SU-DHL-6 (cell line): ENCODE measurements at regions not wholly inside any gene's neighbourhood (a gene's known extent, or its start where the extent isn't known, plus 50 kb on each side); places are given as distances from the start of the nearest gene placed in this dataset.

ENCODE experiments used
- H2AFZ ChIP-seq: fragments of 200-600 bp; sonication (generic); 2 replicates; pipeline ENCODE4 v1.6.1; 2014; ENCODE audit warnings: low read depth, mild to moderate bottlenecking, moderate library complexity, mixed read lengths, antibody characterized with exemption, low read length; ENCODE audit not compliant: severe bottlenecking
- H3F3A ChIP-seq: fragments of 200-600 bp; shearing (Covaris generic); 2 replicates; pipeline ENCODE4 v1.6.0; 2016; ENCODE audit warnings: antibody characterized with exemption, mild to moderate bottlenecking; ENCODE audit not compliant: insufficient read depth
- H3K27ac ChIP-seq: fragments of 200-600 bp; sonication (generic); 2 replicates; pipeline ENCODE4 v1.5.1; 2016; ENCODE audit warnings: low read depth, mild to moderate bottlenecking, low read length, moderate library complexity, mixed read lengths
- H3K27me3 ChIP-seq: fragments of 200-600 bp; sonication (generic), shearing (Covaris generic); 2 replicates; pipeline ENCODE4 v1.6.0; 2014; ENCODE audit warnings: mild to moderate bottlenecking, low read length
- H3K36me3 ChIP-seq: fragments of 200-600 bp; sonication (generic); 2 replicates; pipeline ENCODE4 v1.6.1; 2014; ENCODE audit warnings: mild to moderate bottlenecking, low read length, mixed read lengths
- H3K4me2 ChIP-seq: fragments of 300-600, 200-600 bp; shearing (Covaris generic), sonication (generic); 2 replicates; pipeline ENCODE4 v1.6.0; 2014; ENCODE audit warnings: low read length, low read depth, mild to moderate bottlenecking; ENCODE audit not compliant: poor library complexity, severe bottlenecking
- H3K4me3 ChIP-seq: fragments of 200-600 bp; sonication (generic); 2 replicates; pipeline ENCODE4 v1.5.1; 2014; ENCODE audit warnings: antibody characterized with exemption, low read length, mild to moderate bottlenecking, mixed read lengths; ENCODE audit not compliant: insufficient read depth, poor library complexity, severe bottlenecking
- H3K79me2 ChIP-seq: fragments of 200-600 bp; sonication (generic); 2 replicates; pipeline ENCODE4 v1.6.1; 2014; ENCODE audit warnings: mild to moderate bottlenecking, low read length, moderate library complexity; ENCODE audit not compliant: insufficient read depth
- H3K9ac ChIP-seq: fragments of 200-600 bp; sonication (generic); 2 replicates; pipeline ENCODE4 v1.7.0; 2014; ENCODE audit warnings: mild to moderate bottlenecking, low read length
- H3K9me2 ChIP-seq: fragments of 200-600 bp; sonication (generic); replicated peaks from 2 replicates; pipeline ENCODE4 v1.6.1; 2014; ENCODE audit warnings: low read length; ENCODE audit not compliant: insufficient read depth
- H3K9me3 ChIP-seq: fragments of 200-600 bp; sonication (generic); 2 replicates; pipeline ENCODE4 v1.6.1; 2014; ENCODE audit warnings: low read length, mixed read lengths; ENCODE audit not compliant: insufficient read depth
- H4K20me1 ChIP-seq: fragments of 200-600 bp; sonication (generic); 2 replicates; pipeline ENCODE4 v1.6.1; 2014; ENCODE audit warnings: low read depth, mild to moderate bottlenecking, antibody characterized with exemption, low read length, moderate library complexity, mixed read lengths
- EZH2phosphoT487 ChIP-seq: fragments of 200-600 bp; sonication (generic), shearing (Covaris generic); conservative IDR thresholded peaks from 2 replicates; pipeline ENCODE4 v1.6.1; 2018; ENCODE audit warnings: mild to moderate bottlenecking, antibody characterized with exemption, low read length, moderate library complexity, mixed read lengths
- TF ChIP-seq, protein P1 (sequence below): fragments of 200-600 bp; sonication (generic); IDR thresholded peaks from one replicate; pipeline ENCODE4 v1.5.1; 2017; ENCODE audit warnings: antibody characterized with exemption, mild to moderate bottlenecking, low read length, moderate library complexity; ENCODE audit not compliant: insufficient read depth, poor library complexity, severe bottlenecking

DNA sequence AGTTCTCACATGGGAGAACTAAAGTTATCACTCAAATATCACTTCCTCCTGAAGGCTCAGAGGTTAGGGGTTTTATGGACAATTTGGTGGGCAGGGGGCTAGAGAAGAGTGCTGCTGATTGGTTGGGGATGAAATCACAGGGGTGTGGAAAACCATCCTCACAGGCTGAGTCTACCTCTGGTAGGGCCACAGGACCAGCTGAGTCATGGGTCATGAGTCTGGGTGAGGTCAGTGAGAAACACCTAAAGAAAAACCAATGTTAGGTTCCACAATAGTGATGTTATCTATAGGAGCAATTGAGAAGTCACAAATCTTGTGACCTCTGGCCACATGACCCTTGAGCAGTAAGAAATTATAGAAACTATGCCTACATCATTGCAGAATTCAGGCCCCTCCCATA, 203.3 kb upstream of the TARS1 start:
- no peaks in the 10 kb centered on the region for H3K79me2 ChIP-seq
- no peak overlapping the region for H3K27ac ChIP-seq
- TF ChIP-seq, protein P1, sequence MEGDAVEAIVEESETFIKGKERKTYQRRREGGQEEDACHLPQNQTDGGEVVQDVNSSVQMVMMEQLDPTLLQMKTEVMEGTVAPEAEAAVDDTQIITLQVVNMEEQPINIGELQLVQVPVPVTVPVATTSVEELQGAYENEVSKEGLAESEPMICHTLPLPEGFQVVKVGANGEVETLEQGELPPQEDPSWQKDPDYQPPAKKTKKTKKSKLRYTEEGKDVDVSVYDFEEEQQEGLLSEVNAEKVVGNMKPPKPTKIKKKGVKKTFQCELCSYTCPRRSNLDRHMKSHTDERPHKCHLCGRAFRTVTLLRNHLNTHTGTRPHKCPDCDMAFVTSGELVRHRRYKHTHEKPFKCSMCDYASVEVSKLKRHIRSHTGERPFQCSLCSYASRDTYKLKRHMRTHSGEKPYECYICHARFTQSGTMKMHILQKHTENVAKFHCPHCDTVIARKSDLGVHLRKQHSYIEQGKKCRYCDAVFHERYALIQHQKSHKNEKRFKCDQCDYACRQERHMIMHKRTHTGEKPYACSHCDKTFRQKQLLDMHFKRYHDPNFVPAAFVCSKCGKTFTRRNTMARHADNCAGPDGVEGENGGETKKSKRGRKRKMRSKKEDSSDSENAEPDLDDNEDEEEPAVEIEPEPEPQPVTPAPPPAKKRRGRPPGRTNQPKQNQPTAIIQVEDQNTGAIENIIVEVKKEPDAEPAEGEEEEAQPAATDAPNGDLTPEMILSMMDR: no peak
- TF ChIP-seq EZH2phosphoT487: no peak
- no peak overlapping the region for H3K4me3 ChIP-seq
- H3K9me3 ChIP-seq: no peaks in the 10 kb centered on the region
- H3K9ac ChIP-seq: no peak overlapping the region
- no peaks in the 10 kb centered on the region; the same call in 1 of the 2 replicates for H3K9me2 ChIP-seq
- H3K27me3 ChIP-seq: no peaks in the 10 kb centered on the region
- H4K20me1 ChIP-seq: no peaks in the 10 kb centered on the region
- no peak overlapping the region for H3K4me2 ChIP-seq
- H3K36me3 ChIP-seq: no peaks in the 10 kb centered on the region
- H3F3A ChIP-seq: no peaks in the 10 kb centered on the region
- no peak overlapping the region for H2AFZ ChIP-seq

DNA sequence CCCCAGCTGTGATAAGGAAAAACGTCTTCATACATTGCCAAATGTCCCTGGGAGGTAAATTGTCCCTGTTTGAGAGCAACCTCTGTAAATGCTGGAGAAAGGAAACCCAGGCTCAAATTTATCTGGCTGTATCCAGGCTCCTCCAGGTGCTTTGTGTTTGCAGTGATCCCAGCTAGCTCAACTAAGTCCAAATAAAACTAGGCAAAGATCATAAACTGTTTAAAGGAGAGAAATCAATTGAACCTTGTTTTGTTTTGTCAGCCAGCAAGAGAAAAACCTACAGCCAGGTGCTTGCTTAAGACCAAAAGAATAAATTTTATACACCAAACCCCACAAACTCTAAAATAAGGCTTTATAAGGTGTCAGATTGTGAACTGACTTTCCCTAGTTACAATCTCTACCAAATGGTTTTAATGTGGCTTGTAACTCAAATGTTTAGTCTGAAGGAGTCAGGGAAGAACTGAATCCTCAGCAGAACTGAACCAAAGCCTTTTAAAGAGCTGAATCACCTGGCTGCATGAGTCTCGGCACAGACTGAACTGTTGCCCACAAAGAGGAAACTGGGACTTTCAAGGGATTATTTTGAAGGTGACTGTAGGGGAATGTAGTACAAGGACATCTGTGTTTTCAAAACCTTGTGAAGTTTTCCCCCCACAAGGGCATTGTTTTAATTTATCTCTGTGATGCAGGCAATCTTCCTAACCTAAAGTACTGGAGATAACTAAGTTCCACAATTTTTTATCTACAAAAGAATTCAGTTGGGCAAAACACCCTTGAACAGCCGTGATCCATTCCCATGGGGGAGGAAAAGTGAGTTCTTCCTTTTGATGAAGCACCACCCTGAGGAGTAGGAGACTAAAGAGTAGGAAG, 201.7 kb upstream of the TARS1 start:
- no peaks in the 10 kb centered on the region for H3K27me3 ChIP-seq
- no peak overlapping the region for H3K4me3 ChIP-seq
- H3K27ac ChIP-seq: no peak overlapping the region
- no peaks in the 10 kb centered on the region; the same call in 1 of the 2 replicates for H3K9me2 ChIP-seq
- no peaks in the 10 kb centered on the region for H3K9me3 ChIP-seq
- no peaks in the 10 kb centered on the region for H3F3A ChIP-seq
- TF ChIP-seq, protein P1: no peak
- TF ChIP-seq EZH2phosphoT487: no peak
- H3K4me2 ChIP-seq: no peak overlapping the region
- H3K36me3 ChIP-seq: no peaks in the 10 kb centered on the region
- no peaks in the 10 kb centered on the region for H3K79me2 ChIP-seq
- H4K20me1 ChIP-seq: no peaks in the 10 kb centered on the region
- no peak overlapping the region for H2AFZ ChIP-seq
- no peak overlapping the region for H3K9ac ChIP-seq

DNA sequence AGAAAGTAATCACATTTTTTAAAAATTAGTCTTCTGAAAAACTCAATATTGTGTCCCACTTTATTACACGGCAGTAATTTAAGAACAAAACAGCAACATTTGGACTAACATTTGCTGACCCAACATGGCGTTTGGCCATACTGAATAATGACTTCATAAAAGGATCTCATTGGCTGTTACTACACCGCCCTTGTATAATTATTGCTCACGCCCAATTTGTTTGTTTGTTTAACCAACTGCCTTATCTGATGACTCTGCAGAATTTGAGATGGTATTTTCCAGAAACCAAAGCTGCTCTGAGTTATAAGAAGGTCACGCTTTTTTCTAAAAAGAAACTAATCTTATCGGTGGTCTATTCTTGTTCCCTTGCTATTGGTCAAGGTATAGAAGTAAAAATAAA, 200.2 kb upstream of the TARS1 start:
- no peaks in the 10 kb centered on the region for H3F3A ChIP-seq
- no peaks in the 10 kb centered on the region for H4K20me1 ChIP-seq
- TF ChIP-seq, protein P1: no peak
- no peak for TF ChIP-seq EZH2phosphoT487
- H3K36me3 ChIP-seq: no peaks in the 10 kb centered on the region
- H3K9me3 ChIP-seq: no peaks in the 10 kb centered on the region
- H3K27me3 ChIP-seq: no peaks in the 10 kb centered on the region
- H3K9ac ChIP-seq: no peak overlapping the region
- no peaks in the 10 kb centered on the region for H3K79me2 ChIP-seq
- no peak overlapping the region for H3K4me2 ChIP-seq
- no peak overlapping the region for H2AFZ ChIP-seq
- H3K4me3 ChIP-seq: no peak overlapping the region
- H3K9me2 ChIP-seq: no peaks in the 10 kb centered on the region; the same call in 1 of the 2 replicates
- no peak overlapping the region for H3K27ac ChIP-seq
